ENCODE measurements at regions not wholly inside any gene's neighbourhood (a gene's known extent, or its start where the extent isn't known, plus 50 kb on each side); places are given as distances from the start of the nearest gene placed in this dataset.
"Not testable (repeated sequence)": the region's sequence is repeated elsewhere in the genome, so short reads cannot be mapped to it uniquely, and the experiment has no call there.

DNA sequence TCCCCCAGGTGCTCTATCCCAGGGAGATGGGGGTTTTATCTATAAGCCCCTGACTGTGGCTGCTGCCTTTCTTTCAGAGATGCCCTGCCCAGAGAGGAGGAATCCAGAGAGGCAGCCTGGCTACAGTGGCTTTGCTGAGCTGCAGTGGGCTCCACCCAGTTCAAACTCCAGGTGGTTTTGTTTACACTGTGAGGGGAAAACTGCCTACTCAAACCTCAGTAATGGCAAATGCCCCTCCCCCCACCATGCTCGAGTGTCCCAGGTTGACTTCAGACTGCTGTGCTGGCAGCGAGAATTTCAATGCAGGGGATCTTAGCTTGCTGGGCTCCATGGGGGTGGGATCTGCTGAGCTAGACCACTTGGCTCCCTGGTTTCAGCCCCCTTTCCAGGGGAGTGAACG, 419.6 kb upstream of the CASK start:
- TF ChIP-seq, protein P1, sequence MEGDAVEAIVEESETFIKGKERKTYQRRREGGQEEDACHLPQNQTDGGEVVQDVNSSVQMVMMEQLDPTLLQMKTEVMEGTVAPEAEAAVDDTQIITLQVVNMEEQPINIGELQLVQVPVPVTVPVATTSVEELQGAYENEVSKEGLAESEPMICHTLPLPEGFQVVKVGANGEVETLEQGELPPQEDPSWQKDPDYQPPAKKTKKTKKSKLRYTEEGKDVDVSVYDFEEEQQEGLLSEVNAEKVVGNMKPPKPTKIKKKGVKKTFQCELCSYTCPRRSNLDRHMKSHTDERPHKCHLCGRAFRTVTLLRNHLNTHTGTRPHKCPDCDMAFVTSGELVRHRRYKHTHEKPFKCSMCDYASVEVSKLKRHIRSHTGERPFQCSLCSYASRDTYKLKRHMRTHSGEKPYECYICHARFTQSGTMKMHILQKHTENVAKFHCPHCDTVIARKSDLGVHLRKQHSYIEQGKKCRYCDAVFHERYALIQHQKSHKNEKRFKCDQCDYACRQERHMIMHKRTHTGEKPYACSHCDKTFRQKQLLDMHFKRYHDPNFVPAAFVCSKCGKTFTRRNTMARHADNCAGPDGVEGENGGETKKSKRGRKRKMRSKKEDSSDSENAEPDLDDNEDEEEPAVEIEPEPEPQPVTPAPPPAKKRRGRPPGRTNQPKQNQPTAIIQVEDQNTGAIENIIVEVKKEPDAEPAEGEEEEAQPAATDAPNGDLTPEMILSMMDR (IDR thresholded peaks at IDR 0.05) = not testable (repeated sequence)
- not testable (repeated sequence) for TF ChIP-seq POLR2A (IDR thresholded peaks at IDR 0.05)

All from heart left ventricle (tissue), 13 donors.